Loucy (cell line): ENCODE measurements at regions not wholly inside any gene's neighbourhood (a gene's known extent, or its start where the extent isn't known, plus 50 kb on each side); places are given as distances from the start of the nearest gene placed in this dataset.
A peak's percentile ranks its signal among the peaks of the same experiment; 100 is the strongest.

Source experiments
- H2AFZ ChIP-seq: fragments of 200-600 bp; sonication (generic); 2 replicates; pipeline ENCODE4 v1.6.0; 2016; ENCODE audit warnings: antibody characterized with exemption, mild to moderate bottlenecking, low read length, moderate library complexity
- H3F3A ChIP-seq: fragments of 200-600 bp; 2 replicates; pipeline ENCODE4 v1.6.0; 2016; ENCODE audit warnings: antibody characterized with exemption, low read depth, mild to moderate bottlenecking
- H3K27me3 ChIP-seq: fragments of 200-600 bp; sonication (generic); 2 replicates; pipeline ENCODE4 v1.6.1; 2014; ENCODE audit warnings: low read length, mild to moderate bottlenecking; ENCODE audit not compliant: insufficient read depth, poor library complexity, severe bottlenecking
- H3K36me3 ChIP-seq: fragments of 200-600 bp; sonication (generic); 2 replicates; pipeline ENCODE4 v1.6.1; 2016; ENCODE audit warnings: low read length; ENCODE audit not compliant: insufficient read depth
- H3K4me1 ChIP-seq: fragments of 200-600 bp; sonication (generic); 2 replicates; pipeline ENCODE4 v1.5.1; 2014; ENCODE audit warnings: low read length, mild to moderate bottlenecking; ENCODE audit not compliant: insufficient read depth, poor library complexity, severe bottlenecking
- H3K4me2 ChIP-seq: fragments of 200-600 bp; sonication (generic); 2 replicates; pipeline ENCODE4 v1.6.0; 2014; ENCODE audit warnings: antibody characterized with exemption, low read length, low read depth, mild to moderate bottlenecking; ENCODE audit not compliant: poor library complexity, severe bottlenecking
- H3K4me3 ChIP-seq: fragments of 200-600 bp; sonication (generic); 2 replicates; pipeline ENCODE4 v1.5.1; 2014; ENCODE audit warnings: low read length, mild to moderate bottlenecking, mixed read lengths; ENCODE audit not compliant: poor library complexity, severe bottlenecking
- H3K79me2 ChIP-seq: fragments of 200-600 bp; sonication (generic); 2 replicates; pipeline ENCODE4 v1.6.1; 2014; ENCODE audit warnings: low read length; ENCODE audit not compliant: insufficient read depth
- H3K9ac ChIP-seq: fragments of 200-600 bp; sonication (generic); 2 replicates; pipeline ENCODE4 v1.6.0; 2014; ENCODE audit warnings: mild to moderate bottlenecking, low read depth, low read length, moderate library complexity; ENCODE audit not compliant: poor library complexity, severe bottlenecking
- H3K9me2 ChIP-seq: fragments of 200-600 bp; sonication (generic); replicated peaks from 2 replicates; pipeline ENCODE4 v1.6.1; 2016; ENCODE audit warnings: low read depth, low read length, mixed read lengths
- H3K9me3 ChIP-seq: fragments of 200-600 bp; sonication (generic); 2 replicates; pipeline ENCODE4 v1.6.1; 2014; ENCODE audit warnings: mild to moderate bottlenecking, antibody characterized with exemption, low read length, low read depth; ENCODE audit not compliant: insufficient read depth
- H4K20me1 ChIP-seq: fragments of 200-600 bp; sonication (generic); 2 replicates; pipeline ENCODE4 v1.6.0; 2014; ENCODE audit warnings: antibody characterized with exemption, low read length, mild to moderate bottlenecking; ENCODE audit not compliant: insufficient read depth, poor library complexity, severe bottlenecking
- EZH2phosphoT487 ChIP-seq: fragments of 200-600 bp; IDR thresholded peaks from 2 replicates; pipeline ENCODE4 v1.6.1; 2018; ENCODE audit warnings: antibody characterized with exemption, mild to moderate bottlenecking, moderate library complexity, borderline replicate concordance
- TF ChIP-seq, protein P1 (sequence below): fragments of 200-600 bp; sonication (generic); conservative IDR thresholded peaks from 2 replicates; pipeline ENCODE4 v1.5.1; 2014; ENCODE audit warnings: mild to moderate bottlenecking, antibody characterized with exemption, low read length

DNA sequence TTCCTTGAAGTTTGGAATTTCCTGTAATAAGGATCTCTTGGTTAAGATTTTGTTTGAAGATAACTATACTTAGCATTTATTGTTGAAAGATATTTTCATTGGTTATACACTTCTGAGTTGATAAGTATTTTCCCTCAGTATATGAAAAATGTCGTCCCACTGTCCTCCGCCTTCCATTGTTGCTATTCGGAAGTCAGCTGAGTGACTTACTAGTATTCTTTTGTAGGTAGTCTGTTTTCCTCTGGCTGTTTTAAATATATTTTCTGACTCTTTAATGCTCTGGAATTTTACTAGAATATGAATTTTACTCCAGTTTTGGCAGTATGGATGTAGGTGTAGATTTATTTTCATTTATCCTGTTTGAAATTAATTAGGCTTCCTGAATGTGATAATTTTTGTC is 498.7 kb upstream of the NFIA start:
- Histone ChIP-seq H3K4me2 (no peak overlapping the region), H3K79me2 (no peaks in the 10 kb centered on the region)

DNA sequence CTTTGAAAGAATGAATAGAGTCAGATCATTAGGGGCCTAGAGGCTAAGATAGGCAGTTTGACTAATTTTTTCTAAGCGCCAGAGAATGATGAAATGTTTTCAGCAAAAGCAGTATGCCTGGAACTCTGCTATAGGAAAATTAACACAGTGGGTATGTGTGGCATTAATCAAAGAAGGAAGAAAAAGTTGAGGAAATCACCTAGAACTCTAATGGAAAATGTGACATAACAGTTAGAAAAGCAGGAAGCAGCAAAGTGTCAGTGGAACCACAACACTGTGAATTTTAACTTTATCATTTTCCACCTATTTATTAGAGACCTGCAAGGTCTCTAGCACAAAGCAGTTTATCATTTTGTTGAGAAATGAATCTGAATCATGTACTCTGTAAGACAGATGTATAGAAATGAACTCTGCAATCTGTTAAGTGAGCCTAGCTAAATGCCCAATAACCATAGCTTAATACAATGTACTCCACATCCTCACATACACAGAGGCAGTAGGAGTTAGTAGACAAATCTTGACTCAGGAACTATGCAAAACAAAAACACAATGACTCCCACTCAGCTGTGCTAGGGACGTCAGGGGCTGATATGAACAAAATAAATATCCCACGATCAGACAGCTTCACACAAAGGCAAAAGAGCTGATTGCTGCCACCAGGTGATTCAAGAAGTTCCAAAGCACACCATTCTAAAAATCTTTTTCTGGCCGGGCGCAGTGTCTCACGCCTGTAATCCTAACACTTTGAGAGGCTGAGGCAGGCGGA is 500.7 kb upstream of the NFIA start:
- no peak for TF ChIP-seq EZH2phosphoT487
- TF ChIP-seq, protein P1, sequence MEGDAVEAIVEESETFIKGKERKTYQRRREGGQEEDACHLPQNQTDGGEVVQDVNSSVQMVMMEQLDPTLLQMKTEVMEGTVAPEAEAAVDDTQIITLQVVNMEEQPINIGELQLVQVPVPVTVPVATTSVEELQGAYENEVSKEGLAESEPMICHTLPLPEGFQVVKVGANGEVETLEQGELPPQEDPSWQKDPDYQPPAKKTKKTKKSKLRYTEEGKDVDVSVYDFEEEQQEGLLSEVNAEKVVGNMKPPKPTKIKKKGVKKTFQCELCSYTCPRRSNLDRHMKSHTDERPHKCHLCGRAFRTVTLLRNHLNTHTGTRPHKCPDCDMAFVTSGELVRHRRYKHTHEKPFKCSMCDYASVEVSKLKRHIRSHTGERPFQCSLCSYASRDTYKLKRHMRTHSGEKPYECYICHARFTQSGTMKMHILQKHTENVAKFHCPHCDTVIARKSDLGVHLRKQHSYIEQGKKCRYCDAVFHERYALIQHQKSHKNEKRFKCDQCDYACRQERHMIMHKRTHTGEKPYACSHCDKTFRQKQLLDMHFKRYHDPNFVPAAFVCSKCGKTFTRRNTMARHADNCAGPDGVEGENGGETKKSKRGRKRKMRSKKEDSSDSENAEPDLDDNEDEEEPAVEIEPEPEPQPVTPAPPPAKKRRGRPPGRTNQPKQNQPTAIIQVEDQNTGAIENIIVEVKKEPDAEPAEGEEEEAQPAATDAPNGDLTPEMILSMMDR = no peak

More for the DNA sequence above, 498.7 kb upstream of the NFIA start:
- H4K20me1 ChIP-seq = no peaks in the 10 kb centered on the region
- no peak overlapping the region for H2AFZ ChIP-seq
- H3K9me2 ChIP-seq = no peaks in the 10 kb centered on the region
- no peak overlapping the region for H3K4me3 ChIP-seq
- TF ChIP-seq EZH2phosphoT487 = no peak
- TF ChIP-seq, protein P1 = no peak
- H3K9ac ChIP-seq = no peak overlapping the region
- H3K9me3 ChIP-seq = peaks cover 15% of the 10 kb centered on the region
- H3K36me3 ChIP-seq = no peaks in the 10 kb centered on the region; the same call in 1 of the 2 replicates
- H3K27me3 ChIP-seq = no peaks in the 10 kb centered on the region
- no peaks in the 10 kb centered on the region for H3F3A ChIP-seq
- H3K4me1 ChIP-seq = peaks cover 39% of the 10 kb centered on the region

DNA sequence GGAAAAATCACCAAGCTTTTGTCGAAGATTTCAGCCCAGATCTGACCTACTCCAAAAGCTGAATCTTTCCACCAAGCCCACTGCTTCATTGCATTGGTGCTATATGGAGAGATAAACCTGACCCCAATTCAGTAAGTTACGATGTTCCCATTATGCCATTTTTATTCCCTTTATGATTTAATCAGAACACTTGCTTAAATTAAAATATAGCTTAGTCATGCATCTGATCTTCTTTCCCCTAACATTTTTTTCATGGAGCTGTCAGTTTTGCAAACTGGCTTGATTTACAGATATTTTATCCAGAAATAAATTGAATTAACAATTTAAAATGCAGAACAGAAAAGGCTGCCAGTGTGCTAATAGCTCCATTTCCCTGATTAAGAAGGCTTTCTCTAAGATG is 503.5 kb upstream of the C1orf87 start:
- no peaks in the 10 kb centered on the region for H4K20me1 ChIP-seq
- H2AFZ ChIP-seq = no peak overlapping the region
- no peaks in the 10 kb centered on the region for H3K36me3 ChIP-seq
- H3K27me3 ChIP-seq = no peaks in the 10 kb centered on the region
- H3K9me3 ChIP-seq = no peaks in the 10 kb centered on the region
- TF ChIP-seq, protein P1 = no peak
- TF ChIP-seq EZH2phosphoT487 = no peak
- no peaks in the 10 kb centered on the region for H3K79me2 ChIP-seq
- no peak overlapping the region for H3K9ac ChIP-seq
- H3F3A ChIP-seq = no peaks in the 10 kb centered on the region
- H3K4me3 ChIP-seq = no peak overlapping the region
- H3K4me2 ChIP-seq = no peak overlapping the region
- H3K9me2 ChIP-seq = no peaks in the 10 kb centered on the region
- peaks cover 48% of the 10 kb centered on the region for H3K4me1 ChIP-seq

More for the DNA sequence above, 500.7 kb upstream of the NFIA start:
- Histone ChIP-seq H4K20me1 (no peaks in the 10 kb centered on the region), H3K36me3 (no peaks in the 10 kb centered on the region; the same call in 1 of the 2 replicates), H3K9me3 (peaks cover 15% of the 10 kb centered on the region), H3K4me1 (peaks cover 34% of the 10 kb centered on the region), H3K4me2 (peak overlapping the region; percentile 21), H2AFZ (peak overlapping the region; percentile 2; the same call in 1 of the 2 replicates), H3K9me2 (no peaks in the 10 kb centered on the region), H3K9ac (peak overlapping the region; percentile 1), H3F3A (no peaks in the 10 kb centered on the region), H3K4me3 (no peak overlapping the region), H3K79me2 (no peaks in the 10 kb centered on the region), H3K27me3 (no peaks in the 10 kb centered on the region)
